BE2C (cell line): ENCODE measurements at regions not wholly inside any gene's neighbourhood (a gene's known extent, or its start where the extent isn't known, plus 50 kb on each side); places are given as distances from the start of the nearest gene placed in this dataset.

Source experiments
- DNase-seq: peaks from one replicate; pipeline ENCODE4 v3.0.0-alpha.2; 2020
- H3K27me3 ChIP-seq: fragments of 250-450 bp; sonication (Bioruptor Pico); 2 replicates; pipeline ENCODE4 v1.5.1; 2020; ENCODE audit warnings: mild to moderate bottlenecking
- H3K36me3 ChIP-seq: fragments of 250-450 bp; sonication (Bioruptor Pico); 2 replicates; pipeline ENCODE4 v1.5.1; 2020; ENCODE audit warnings: mild to moderate bottlenecking
- H3K4me1 ChIP-seq: fragments of 250-450 bp; sonication (Bioruptor Pico); 2 replicates; pipeline ENCODE4 v1.5.1; 2020
- H3K4me3 ChIP-seq: 2 replicates; pipeline ENCODE4 v1.5.1; 2011; ENCODE audit warnings: low read depth, low read length
- H3K9me3 ChIP-seq: fragments of 250-450 bp; sonication (Bioruptor Pico); 2 replicates; pipeline ENCODE4 v1.5.1; 2020
- CTCF ChIP-seq: IDR thresholded peaks from 2 replicates; pipeline ENCODE4 v1.5.1; 2012; ENCODE audit warnings: mild to moderate bottlenecking, low read depth, low read length

GRCh38 chr5:3339092-3339797 lies 256.4 kb upstream of the IRX1 start:
- Histone ChIP-seq H3K4me1 (no peaks in the 10 kb centered on the region), H3K4me3 (no peak overlapping the region), H3K9me3 (no peaks in the 10 kb centered on the region; the same call in 1 of the 2 replicates), H3K27me3 (no peaks in the 10 kb centered on the region), H3K36me3 (no peaks in the 10 kb centered on the region)
- no peak for DNase-seq
- no peak for TF ChIP-seq CTCF

- Histone ChIP-seq H3K4me3 (no peak overlapping the region), H3K36me3 (no peaks in the 10 kb centered on the region), H3K9me3 (no peaks in the 10 kb centered on the region; the same call in 1 of the 2 replicates), H3K27me3 (no peaks in the 10 kb centered on the region), H3K4me1 (no peaks in the 10 kb centered on the region)
- no peak for DNase-seq
- TF ChIP-seq CTCF, result no peak
These were observed 257.7 kb upstream of the IRX1 start for GRCh38 chr5:3337812-3338541.

GRCh38 chr5:3336666-3337065 lies 259.0 kb upstream of the IRX1 start:
- H3K9me3 ChIP-seq, result no peaks in the 10 kb centered on the region; the same call in 1 of the 2 replicates
- no peaks in the 10 kb centered on the region for H3K4me1 ChIP-seq
- no peaks in the 10 kb centered on the region for H3K36me3 ChIP-seq
- H3K4me3 ChIP-seq, result no peak overlapping the region
- no peak for TF ChIP-seq CTCF
- H3K27me3 ChIP-seq, result no peaks in the 10 kb centered on the region
- DNase-seq, result no peak

- H3K9me3 ChIP-seq, result no peaks in the 10 kb centered on the region; the same call in 1 of the 2 replicates
- no peak overlapping the region for H3K4me3 ChIP-seq
- TF ChIP-seq CTCF, result no peak
- no peaks in the 10 kb centered on the region for H3K36me3 ChIP-seq
- DNase-seq, result no peak
- H3K4me1 ChIP-seq, result no peaks in the 10 kb centered on the region
- no peaks in the 10 kb centered on the region for H3K27me3 ChIP-seq
These were observed 260.3 kb upstream of the IRX1 start for GRCh38 chr5:3335301-3335700.

- Histone ChIP-seq H3K4me3 (no peak overlapping the region), H3K27me3 (no peaks in the 10 kb centered on the region), H3K9me3 (no peaks in the 10 kb centered on the region; the same call in 1 of the 2 replicates), H3K36me3 (no peaks in the 10 kb centered on the region), H3K4me1 (no peaks in the 10 kb centered on the region)
- no peak for DNase-seq
- TF ChIP-seq CTCF, result no peak
These were observed 261.8 kb upstream of the IRX1 start for GRCh38 chr5:3333836-3334235.

GRCh38 chr5:3333105-3333504 lies 262.5 kb upstream of the IRX1 start:
- no peaks in the 10 kb centered on the region for H3K36me3 ChIP-seq
- TF ChIP-seq CTCF, result no peak
- no peak for DNase-seq

More at GRCh38 chr5:3333105-3333504, 262.5 kb upstream of the IRX1 start:
- Histone ChIP-seq H3K27me3 (no peaks in the 10 kb centered on the region), H3K4me1 (no peaks in the 10 kb centered on the region), H3K4me3 (no peak overlapping the region), H3K9me3 (no peaks in the 10 kb centered on the region; the same call in 1 of the 2 replicates)
